ENCODE measurements at regions not wholly inside any gene's neighbourhood (a gene's known extent, or its start where the extent isn't known, plus 50 kb on each side); places are given as distances from the start of the nearest gene placed in this dataset.

DNA sequence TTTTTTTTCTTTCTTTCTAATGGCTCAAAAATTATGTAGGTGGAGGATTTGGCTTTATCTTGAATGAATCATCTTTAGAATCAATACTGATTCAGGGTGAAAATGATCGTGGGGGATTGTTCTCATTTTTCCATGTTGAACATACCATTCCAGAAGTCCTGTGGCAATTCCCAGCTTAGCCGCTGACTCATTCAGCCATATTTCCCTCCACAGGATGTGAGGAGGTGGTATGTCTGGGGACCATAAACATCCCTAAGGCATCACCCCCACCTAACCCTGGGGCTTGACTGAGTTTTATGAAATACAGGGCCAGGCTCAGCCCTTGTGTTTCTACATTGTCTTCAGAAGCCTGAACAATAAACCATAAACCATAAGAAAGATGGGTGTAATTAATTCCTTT lies 92.7 kb upstream of the FN1 start:
- DNase-seq: no peak

DNA sequence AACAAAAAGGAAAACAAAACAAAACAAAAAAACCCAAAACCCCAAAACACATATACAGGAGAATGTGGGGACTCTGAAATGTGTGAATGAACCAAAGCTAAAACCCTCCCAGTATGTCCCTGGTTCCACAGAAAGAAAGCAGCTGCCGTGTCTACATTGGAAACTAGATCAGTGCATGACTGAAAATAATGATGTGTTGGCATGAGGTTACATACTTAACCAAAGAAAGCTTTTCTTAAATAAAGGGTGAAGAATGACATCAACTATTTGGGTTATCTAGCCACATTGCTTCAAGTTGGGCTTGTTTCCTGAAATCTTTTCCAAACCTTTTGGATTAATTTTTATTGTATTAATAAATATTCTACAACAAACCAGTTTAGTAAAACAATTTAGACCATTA lies 91.9 kb upstream of the FN1 start:
- DNase-seq: no peak

DNA sequence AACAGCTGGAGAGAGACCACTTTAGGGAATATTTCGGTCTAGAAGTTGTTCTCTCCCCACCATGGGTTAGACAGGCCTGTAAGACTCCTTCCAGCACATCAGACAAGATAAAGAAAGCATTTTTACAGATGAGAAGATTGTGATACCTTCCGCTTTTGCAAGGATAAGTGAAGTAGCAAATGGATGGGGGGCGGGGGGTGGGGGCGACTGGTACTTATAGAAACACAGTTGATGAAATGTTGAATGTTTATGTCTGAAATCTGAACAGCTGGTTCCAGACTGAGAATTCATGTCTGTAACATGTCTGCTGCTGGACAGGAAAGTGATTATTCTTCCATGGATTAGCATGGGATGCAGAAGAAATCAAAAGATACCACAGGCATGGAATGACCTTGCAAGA lies 90.5 kb upstream of the FN1 start:
- DNase-seq: no peak

DNA sequence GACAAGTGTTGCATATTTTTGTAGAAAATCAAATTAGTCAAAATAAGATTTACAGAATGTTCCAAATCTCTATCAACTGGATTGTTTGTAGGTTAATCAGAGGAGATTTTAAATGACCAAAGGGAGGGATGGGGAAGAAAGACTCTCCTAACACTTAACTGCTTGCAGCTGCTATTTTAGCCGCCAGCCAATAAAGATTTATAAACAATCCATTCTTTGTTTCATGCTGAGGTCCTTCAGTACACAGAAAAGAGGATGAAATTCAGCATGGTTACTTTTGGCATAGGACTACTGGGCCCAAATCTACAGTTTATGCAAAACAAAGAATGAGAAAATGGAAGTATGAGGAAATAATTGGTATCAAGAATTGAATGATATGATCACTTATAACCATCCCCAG lies 86.4 kb upstream of the FN1 start:
- no peak for DNase-seq

DNA sequence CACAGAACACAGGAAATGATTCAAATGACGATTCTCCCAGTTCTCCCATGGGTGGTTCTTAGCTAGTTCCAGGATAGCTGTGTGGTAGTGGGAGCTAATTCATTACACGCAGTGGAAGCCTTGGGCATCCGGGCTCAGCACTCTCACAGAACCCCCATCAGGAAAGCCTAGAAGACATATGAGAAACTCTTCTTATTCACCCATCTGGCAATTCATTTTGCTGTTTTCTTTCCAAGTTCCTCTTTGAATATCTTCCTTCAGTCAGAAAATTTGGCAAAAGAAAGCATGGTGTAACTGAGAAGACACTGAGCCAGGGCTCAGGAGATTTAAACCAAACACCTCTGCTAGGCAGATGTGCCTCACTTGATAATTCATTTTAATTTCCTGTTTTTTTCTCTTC lies 85.2 kb upstream of the FN1 start:
- DNase-seq: no peak

DNA sequence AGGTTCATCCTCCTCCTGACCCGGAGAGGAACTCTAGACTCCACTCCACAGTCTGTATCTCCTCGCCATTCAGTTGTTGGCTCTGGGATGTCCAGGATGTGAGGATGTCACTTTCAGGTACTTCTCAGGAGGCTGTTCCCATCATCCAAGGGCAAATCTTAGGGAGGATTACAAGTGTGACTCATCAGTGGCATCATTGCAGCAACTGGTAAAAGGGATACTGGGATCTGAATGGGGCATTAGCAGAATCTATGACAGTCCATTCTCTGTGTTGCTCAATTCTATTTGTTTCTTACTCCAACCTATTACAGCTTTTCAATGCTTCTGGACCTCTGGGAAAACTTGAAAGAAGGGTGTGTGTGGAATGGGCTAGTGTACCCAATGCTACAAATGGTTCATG lies 81.5 kb upstream of the FN1 start:
- DNase-seq: no peak

DNA sequence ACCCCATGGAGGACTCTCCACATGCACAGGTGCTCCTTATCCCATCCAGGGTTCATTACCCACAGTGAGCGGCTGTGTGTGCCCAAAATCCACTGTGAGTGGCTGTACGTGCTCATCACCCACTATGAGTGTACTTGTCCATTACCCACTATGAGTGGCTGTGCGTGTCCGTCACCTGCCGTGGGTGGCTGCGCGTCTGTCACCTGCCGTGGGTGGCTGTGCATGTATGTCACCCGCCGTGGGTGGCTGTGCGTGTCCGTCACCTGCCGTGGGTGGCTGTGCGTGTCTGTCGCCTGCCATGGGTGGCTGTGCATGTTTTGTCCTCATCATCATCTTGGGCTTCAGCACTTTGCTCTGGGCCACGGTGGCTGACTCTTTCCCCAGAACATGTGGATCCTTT lies 78.6 kb upstream of the FN1 start:
- DNase-seq: no peak

DNA sequence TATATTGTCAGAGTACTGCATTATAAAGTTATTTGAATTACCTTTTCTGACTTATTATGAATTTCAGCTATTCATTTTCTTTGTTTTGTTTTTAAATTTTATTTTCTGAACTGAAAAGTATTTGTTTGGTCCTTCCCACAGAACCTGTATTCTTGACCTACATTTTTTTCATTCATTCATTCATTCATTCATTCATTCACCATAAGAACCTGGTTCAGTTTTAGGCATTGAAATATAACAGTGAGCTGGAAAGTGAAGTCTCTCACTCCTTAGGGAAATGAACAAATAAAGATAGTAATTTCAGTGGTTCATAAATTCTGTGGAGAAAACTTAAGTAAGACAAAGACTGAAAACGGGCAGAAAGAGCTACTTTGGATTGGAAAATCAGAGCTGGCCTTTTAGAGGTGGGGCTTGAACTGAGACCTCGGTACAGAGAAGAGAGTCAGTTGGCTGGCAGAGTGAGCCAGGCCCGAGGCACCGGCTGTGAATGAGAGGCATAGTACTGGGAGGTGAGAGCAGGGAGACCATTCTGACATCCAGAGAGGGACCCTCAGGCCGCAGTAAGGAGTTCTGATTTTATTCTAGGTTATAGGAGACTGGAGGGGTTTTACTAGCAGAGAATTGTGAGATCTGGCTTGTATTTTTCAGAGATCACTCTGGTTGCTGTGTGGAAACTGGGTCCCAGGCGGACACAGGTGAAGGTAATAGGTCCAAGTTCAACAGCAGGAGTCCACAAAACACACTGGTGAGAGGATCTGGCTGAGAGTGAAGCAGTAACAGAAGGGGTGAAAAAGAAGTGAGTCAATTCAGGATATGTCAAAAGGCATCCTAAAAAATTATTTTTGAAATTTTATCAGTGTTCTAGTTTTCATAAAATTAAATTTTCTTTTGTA lies 75.8 kb upstream of the FN1 start:
- DNase-seq: no peak

DNA sequence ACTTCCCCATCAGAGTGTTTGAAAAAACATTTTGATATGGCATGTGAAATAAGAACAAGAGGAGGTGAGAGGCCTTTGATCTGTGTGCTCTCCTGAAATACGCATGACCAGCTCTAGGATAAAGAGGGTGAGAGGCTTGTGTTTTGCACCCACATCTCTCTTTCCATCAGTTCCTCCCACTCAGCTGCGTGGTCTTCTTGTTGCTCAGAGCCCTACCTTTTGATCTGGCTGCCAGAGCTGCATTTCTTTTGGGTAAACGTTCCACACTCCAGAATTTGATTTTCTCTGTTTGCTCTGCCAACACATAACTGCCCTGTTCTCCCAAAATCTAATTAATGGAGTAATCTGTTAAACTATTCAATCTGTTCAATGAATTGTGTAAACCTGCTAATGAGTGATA lies 72.0 kb upstream of the FN1 start:
- no peak for DNase-seq

DNA sequence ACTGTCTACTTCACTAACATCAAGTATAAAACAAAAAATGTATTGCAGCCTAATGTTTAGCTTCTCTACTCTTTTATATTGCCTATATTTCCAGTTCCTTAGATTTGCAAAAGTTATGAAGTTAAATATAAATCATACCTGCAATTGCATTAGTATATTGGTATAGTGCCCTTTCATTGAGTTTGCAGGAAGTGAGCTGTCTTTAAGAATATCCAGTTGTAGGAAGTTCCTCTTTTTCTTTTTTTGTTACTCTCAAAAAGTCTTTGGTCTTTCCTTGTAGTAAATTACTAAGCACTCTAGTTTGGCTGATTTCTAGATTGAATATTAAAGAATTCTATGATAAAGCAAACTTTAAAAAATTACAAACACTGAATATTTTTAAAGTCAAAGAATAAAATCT lies 71.3 kb upstream of the FN1 start:
- DNase-seq: no peak

DNA sequence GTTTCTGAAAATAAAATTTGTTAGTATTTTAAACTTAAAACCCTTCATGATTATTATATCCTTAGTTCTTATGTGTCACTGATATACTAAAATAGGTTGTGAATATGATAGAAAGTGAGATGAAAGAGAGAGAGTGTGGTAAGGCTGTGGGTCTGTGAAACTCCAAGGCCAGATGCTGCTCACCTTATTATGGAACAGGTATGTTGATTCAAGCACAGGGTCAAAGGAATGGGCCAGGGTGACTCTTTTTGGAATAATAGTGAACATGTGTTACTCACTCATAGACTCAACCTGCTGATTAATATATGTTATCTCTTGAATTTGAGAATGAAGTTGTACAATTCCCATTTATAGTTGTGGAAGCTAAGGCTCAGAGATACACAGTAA lies 70.7 kb upstream of the FN1 start:
- DNase-seq: no peak

DNA sequence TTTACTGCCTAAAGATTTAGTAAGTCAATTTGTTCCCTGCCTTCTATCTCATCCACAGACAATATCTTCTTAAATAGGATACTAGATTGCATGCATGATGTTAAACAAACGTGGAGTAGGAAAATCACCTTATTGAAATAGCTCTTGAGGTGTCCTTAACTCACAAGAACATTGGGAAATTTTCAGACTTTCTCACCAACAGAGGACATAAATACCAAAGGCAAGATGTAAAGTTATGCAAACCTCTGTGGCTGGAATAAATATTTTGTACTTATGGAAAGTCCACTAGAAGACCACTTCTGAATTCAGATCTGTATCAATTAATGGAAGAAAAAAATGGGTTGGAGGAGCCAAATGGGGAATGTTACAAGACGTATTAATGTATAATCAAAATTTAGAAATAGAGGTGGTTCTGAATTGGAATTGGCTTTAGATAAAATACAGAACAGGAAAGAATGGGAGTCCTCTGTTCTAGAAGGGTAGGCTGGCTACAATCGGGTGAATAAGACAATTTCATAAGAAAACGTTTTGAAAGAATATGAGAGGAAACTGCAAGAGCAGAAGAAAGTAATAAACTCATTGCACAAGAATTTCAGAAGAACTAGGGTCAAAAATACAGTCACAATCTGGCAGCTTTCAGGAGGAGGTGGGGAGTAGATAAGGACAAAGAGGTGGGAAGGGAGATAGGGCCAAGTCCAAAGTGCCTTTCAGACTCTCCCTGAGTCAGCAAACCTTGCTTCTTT lies 69.3 kb upstream of the FN1 start:
- no peak for DNase-seq

DNA sequence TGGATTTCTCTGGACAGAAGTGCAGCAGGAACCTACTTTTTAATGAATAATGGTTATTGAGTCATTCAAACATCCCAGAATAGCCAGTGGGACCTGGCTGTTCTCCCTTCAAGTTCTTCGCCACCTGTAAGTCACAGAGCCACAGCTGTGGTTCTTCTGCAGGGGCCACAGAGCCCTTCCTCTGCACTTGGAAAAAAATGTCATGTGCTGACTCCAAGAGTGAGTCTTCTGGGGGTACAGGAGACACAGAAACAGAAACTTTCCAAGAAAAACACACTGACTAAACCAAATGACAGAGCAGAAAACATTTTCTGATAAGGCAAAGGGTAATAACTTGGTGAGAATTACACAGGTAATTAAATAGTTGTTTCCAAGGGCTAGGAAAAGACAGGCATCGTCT lies 68.7 kb upstream of the FN1 start:
- DNase-seq: no peak

DNA sequence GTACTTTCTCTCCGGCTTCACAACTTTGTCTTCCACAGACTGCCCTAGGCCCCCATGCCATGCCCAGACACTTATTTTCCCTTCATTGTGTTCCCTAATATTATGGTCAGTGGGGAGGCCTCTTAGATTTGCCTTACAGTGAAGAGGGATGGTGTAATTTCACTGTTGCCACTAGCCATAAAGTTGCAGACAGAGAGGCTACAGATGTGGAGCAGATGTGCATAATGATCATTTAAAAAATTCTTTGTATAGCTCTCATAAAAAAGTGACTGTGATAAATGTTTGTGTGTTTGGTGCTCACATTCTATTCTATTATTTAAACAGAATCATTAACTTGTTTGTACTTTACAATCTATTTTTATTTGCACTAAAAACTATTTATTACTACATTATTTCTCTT lies 67.5 kb upstream of the FN1 start:
- DNase-seq: no peak

DNA sequence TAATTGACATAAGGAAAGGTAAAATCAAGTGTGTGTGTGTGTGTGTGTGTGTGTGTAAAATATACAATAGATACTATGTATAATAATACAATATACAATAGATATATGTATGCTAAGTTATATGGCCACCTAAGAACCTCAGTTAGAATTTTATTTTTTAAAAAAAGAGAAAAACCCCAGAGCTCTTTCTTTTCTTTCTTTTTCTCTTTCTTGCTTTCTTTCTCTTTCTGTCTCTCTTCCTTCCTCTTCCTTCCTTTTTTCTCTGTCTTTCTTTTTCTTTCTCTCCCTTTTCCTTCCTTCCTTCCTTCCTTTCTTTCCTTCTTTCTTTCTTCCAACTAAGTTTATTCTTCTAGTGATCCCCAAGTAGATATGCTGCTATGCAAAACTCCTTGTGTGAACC lies 64.6 kb upstream of the FN1 start:
- DNase-seq: no peak

DNA sequence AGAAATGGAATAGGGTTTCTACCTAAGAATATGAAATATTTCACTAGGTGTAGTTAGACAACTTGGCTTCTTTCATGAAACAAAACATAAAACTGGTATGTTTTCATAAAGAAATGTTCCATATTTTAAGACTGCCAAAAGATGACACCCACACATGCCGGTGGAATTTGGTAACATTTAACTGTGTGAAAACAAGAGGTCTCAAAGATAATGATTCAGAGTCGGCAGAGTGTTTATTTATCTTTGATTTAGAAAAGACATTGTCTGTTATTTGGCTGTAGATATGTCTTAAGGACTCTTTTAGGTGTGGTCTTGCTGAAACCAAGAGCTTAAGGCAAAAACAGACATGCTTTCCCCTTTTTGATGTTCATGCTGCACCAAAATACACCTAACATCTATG lies 63.5 kb upstream of the FN1 start:
- DNase-seq: no peak

DNA sequence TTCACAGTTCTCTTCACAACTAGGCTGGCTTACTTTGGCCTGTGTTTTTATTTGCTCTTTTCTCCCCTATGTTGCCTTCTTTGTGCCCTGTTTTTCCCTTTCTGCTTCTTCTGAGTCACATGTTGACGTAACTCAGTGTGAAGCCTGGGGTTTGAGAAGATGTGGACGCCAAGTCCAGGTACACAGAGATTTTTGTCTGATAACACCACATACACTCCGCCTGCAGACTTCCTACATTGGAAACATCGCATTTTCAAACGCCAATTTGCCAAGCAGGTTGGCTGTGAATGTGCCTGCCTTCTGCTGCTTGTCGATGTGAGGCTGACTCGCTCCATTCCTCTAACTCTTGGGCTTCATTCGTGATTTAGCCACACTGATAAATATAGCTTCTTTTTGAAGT lies 62.6 kb upstream of the FN1 start:
- no peak for DNase-seq

DNA sequence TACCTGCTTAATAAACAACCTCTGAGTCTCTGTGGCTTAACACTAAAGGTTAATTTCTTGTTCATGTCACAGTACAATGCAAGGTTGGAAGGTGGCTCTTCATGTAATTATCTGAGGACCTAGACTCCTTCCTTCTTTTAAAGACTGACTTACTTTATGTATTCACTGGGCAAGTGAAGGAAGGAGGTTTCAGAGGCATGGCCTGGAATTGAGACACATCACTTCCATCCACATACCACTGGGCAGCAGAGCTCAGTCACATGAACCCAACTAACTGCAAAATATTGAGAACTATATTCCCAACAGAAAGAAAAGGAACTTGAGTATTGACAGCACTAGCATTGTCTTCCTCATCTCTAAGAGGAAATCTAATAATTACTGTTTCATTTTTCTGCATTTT lies 57.5 kb upstream of the FN1 start:
- no peak for DNase-seq

DNA sequence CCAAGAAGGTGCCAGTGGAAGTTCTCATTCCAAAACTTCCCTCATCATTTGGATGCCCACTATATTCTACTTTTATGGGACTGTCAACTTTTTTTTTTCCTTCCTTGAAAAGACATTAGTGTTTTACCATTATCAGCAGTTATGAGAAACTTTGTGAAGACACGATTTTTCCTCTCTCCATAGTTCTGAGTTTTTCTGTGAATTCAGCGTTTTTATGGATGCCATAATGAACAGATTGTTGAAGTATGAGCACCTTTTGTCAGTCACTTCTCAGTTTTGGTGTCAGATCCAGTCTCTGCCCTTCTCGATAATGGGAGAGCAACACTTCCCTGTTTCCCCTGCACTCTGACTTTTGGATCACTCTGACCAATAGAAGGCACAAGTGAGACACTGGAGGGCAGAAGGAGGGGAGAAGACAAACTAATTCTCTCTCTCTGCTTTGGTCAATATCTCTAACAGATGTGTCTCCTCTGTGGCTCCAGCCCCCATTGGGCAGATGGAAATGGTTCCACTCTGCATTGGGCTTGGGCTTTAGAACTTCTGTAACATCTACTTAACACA lies 53.5 kb upstream of the FN1 start:
- no peak for DNase-seq

DNA sequence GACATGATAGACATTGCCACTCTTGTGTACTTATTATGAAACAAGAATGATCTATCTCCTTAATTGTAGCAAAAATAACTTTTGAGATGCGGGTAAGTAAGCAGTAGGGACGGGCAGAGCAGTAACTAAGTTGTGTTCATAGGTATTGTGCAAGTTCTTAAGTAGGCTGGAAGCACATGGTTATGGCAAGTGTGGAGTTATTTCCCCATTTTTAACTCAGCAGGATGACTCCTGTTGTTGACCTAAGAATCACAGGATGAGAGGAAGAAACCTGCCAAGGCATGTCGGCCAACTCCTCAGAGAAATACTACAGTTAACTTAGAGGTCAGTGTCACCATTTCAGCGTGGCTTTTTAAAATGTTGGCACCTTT lies 51.1 kb upstream of the FN1 start:
- DNase-seq: no peak

DNA sequence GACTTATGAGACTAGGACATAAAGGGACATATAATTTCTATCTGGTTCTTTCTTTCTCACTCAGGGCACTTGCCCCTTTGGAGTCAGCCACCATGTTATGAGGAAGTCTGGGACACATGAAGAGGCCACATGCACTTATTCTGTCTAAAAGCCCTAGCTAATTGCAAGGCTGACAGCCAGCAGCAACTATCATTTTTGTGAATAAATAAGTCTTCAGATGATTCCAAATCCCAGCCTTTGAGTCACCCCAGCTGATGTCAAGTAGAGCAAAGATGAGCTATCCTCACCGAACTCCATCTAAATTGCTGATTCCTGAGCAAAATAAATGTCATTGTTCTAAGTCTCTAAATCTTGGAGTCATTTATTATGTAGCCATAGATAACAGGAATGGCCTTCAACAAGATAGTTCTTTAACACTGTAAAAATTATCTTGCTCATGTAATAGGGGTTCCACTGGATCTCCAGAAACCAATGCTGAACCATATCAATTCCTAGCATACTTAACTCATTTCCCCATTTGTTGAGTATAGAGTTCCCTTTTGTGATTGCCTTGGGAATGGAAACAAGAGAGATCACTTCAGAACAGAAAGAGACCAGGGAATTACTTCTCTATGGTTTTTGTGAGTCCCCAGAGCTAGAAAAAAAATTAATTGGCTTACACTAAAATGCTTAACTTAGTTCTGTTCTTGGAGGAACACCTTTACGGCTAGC lies 50.6 kb upstream of the FN1 start:
- no peak for DNase-seq
